ENCODE measurements at regions not wholly inside any gene's neighbourhood (a gene's known extent, or its start where the extent isn't known, plus 50 kb on each side); places are given as distances from the start of the nearest gene placed in this dataset.

DNA sequence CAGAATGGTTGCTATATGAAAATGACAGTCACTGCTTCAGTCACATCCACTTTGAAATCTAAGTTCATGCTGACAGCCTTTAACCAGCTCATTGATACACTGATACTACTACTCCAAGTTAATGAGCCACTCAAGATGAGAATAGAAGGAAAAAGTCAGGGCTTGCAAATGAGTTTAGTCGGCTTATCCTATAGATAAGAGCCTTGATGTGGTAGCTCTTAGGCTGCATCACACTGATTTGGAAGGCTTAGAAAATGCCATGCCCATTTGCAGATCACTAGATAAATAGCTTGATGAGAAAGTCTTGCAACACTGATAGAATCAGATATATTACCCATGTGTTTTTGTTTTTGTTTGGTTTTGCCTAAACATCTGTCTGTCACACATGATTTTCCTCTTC, 251.4 kb upstream of the ATXN7L3B start:
- Histone ChIP-seq H3K4me3 (no peak overlapping the region), H3K9me3 (no peaks in the 10 kb centered on the region), H3K36me3 (no peaks in the 10 kb centered on the region), H3K27ac (no peak overlapping the region), H3K27me3 (no peaks in the 10 kb centered on the region), H3K4me1 (no peaks in the 10 kb centered on the region)
- 85% methylated on average over 1 of the region's 1 CpG for WGBS
- DNase-seq (ENCODE audit: low spot score in 2 of 2), result no peak
- no peak for TF ChIP-seq POLR2AphosphoS5 (IDR thresholded peaks at IDR 0.05)
- TF ChIP-seq CTCF (IDR thresholded peaks at IDR 0.05), result no peak
- TF ChIP-seq POLR2A (IDR thresholded peaks at IDR 0.05), result no peak
- TF ChIP-seq EP300 (IDR thresholded peaks at IDR 0.05), result no peak

DNA sequence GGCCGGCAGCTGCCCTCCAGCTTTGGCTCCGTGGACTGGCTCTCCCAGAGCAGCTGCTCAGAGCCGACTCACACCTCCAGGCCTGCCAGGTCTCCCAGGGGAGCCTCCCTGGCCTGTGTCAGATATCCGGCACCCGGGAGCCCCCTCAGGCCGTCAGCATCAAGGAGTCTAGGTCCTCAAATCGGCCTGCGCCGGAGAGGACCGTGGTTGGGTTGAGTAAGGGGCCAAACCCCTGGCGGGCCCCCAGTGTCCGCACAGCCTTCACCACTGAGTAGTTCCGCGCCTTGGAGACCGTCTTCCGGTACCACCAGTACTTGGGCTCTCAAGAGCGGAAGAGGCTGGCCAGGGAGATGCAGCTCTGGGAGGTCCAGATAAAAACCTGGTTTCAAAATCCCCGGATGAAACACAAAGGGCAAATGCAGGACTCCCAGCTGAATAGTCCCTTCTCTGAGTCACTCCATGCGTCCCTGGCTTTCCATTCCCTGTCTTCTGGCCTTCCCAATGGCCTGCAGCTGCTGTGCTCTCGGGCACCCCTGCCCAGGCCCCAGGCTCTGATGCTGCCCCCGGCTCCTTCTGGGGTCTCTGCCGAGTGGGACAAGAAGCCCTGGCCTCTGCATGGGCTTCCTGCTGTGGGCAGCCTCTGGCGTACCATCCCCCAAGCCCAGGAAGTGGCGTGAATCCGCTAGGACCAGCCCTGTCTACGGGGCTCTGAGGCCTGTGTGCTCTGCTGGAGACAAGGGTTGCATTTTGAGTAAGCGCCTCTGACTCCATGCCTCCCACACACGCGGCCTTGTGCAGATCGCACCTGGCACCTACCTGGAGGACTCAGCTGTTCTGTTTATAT, 245.1 kb upstream of the ATXN7L3B start:
- TF ChIP-seq POLR2A (IDR thresholded peaks at IDR 0.05), result no peak
- no peak for TF ChIP-seq CTCF (IDR thresholded peaks at IDR 0.05)
- no peak for TF ChIP-seq EP300 (IDR thresholded peaks at IDR 0.05)
- TF ChIP-seq POLR2AphosphoS5 (IDR thresholded peaks at IDR 0.05), result no peak
- no peak overlapping the region for H3K27ac ChIP-seq
- WGBS, result 89% methylated on average over 21 of the region's 30 CpGs
- no peaks in the 10 kb centered on the region for H3K4me1 ChIP-seq
- no peaks in the 10 kb centered on the region for H3K27me3 ChIP-seq
- no peaks in the 10 kb centered on the region for H3K9me3 ChIP-seq
- no peak overlapping the region for H3K4me3 ChIP-seq
- no peaks in the 10 kb centered on the region for H3K36me3 ChIP-seq
- no peak for DNase-seq (ENCODE audit: low spot score in 2 of 2)

GRCh38 chr12:74293689-74294131, 243.9 kb upstream of the ATXN7L3B start:
- Histone ChIP-seq H3K36me3 (no peaks in the 10 kb centered on the region), H3K4me1 (no peaks in the 10 kb centered on the region), H3K27ac (no peak overlapping the region), H3K4me3 (no peak overlapping the region), H3K27me3 (no peaks in the 10 kb centered on the region), H3K9me3 (no peaks in the 10 kb centered on the region)
- TF ChIP-seq POLR2AphosphoS5 (IDR thresholded peaks at IDR 0.05) (no peak), EP300 (IDR thresholded peaks at IDR 0.05) (no peak), CTCF (IDR thresholded peaks at IDR 0.05) (no peak), POLR2A (IDR thresholded peaks at IDR 0.05) (no peak)
- no peak for DNase-seq (ENCODE audit: low spot score in 2 of 2)
- 92% methylated on average over 15 of the region's 15 CpGs for WGBS

DNA sequence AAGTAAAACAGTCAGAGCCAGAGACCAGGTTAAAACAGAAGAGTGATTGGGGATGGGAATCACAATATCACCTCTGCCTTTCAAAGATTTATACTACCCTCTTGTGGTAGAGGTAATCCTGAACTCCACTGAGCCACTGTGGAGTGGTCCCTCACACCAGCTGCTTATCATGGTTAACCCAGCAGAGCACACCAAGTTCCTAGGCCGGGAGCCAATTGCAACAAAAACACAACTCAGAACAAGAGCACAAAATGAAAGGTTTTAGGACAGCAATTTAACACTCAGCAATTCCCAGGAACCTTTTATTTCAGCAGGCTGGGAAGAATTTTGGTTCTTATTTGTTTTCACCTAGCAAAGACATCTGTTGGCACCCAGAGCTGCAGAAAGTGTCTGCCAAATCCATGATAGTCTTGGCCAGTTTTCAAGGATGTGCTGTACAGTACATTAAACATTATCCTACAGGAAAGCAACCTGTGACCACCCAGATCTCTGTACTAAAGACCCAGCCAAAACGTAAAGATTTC, 220.5 kb upstream of the ATXN7L3B start:
- no peaks in the 10 kb centered on the region for H3K27me3 ChIP-seq
- DNase-seq (ENCODE audit: low spot score in 2 of 2), result no peak
- H3K27ac ChIP-seq, result no peak overlapping the region
- no peak for TF ChIP-seq POLR2A (IDR thresholded peaks at IDR 0.05)
- no peak for TF ChIP-seq EP300 (IDR thresholded peaks at IDR 0.05)
- TF ChIP-seq CTCF (IDR thresholded peaks at IDR 0.05), result no peak
- TF ChIP-seq POLR2AphosphoS5 (IDR thresholded peaks at IDR 0.05), result no peak
- 28% methylated on average over 2 of the region's 2 CpGs for WGBS
- no peaks in the 10 kb centered on the region for H3K4me1 ChIP-seq
- no peak overlapping the region for H3K4me3 ChIP-seq
- no peaks in the 10 kb centered on the region for H3K9me3 ChIP-seq
- no peaks in the 10 kb centered on the region for H3K36me3 ChIP-seq

GRCh38 chr12:74317741-74318140, 219.9 kb upstream of the ATXN7L3B start:
- DNase-seq (ENCODE audit: low spot score in 2 of 2), result no peak
- TF ChIP-seq CTCF (IDR thresholded peaks at IDR 0.05) (no peak), POLR2AphosphoS5 (IDR thresholded peaks at IDR 0.05) (no peak), EP300 (IDR thresholded peaks at IDR 0.05) (no peak), POLR2A (IDR thresholded peaks at IDR 0.05) (no peak)
- no peak overlapping the region for H3K27ac ChIP-seq
- 59% methylated on average over 1 of the region's 1 CpG for WGBS
- H3K36me3 ChIP-seq, result no peaks in the 10 kb centered on the region
- H3K9me3 ChIP-seq, result no peaks in the 10 kb centered on the region
- H3K27me3 ChIP-seq, result no peaks in the 10 kb centered on the region
- H3K4me3 ChIP-seq, result no peak overlapping the region
- H3K4me1 ChIP-seq, result no peaks in the 10 kb centered on the region

Data from suprapubic skin (tissue), 4 donors.